ENCODE measurements at regions not wholly inside any gene's neighbourhood (a gene's known extent, or its start where the extent isn't known, plus 50 kb on each side); places are given as distances from the start of the nearest gene placed in this dataset.

DNA sequence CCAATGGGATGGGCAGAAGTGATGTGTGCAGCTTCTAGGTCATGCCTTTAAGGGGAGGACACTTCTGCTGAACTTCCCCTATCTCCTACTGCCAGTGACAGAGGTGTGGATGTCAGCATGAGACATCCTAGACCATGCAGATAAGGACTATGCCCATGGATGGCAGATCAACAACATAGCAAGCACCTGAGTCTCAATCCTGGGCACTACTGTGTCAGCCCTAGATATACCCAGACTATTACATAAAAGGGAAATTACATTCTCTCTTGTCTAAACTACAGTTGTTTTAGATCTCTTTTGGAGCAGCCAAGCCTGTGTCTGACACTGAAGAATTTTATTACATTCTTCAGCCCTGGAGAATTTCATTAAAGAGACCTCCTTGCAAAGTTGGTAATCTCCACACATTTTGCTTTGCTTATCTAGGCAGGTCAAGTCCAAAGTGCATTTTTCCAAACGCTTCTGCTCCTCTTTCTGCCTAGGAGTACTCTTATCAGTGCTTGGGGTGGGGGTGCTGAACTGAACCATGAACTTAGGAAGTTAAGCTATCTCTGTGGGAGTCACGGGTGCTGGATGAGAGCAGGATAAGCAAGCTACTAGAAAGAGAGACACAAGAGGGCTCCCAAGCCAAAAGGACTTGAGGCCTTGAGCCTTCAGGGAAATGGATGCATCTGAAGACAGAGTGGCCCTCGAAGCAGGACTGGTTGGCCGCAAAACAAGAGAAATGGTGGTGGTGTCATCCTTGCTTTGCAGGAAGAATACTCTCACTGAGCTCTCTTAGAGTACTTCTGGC is 95.2 kb upstream of the SPRED2 start:
- Histone ChIP-seq H3F3A (ENCODE audit: insufficient read depth, low read length) (no peaks in the 10 kb centered on the region), H3K4me2 (ENCODE audit: low read depth, low read length) (no peak overlapping the region), H3K36me3 (replicated peaks; ENCODE audit: insufficient read depth, low read length) (no peaks in the 10 kb centered on the region), H3K4me3 (ENCODE audit: low read length) (no peak overlapping the region), H3K9ac (ENCODE audit: low read length) (no peak overlapping the region), H3K27ac (ENCODE audit: low read length) (no peak overlapping the region), H3K27me3 (replicated peaks; ENCODE audit: insufficient read depth, low read length) (no peaks in the 10 kb centered on the region), H3K79me2 (ENCODE audit: low read length) (no peaks in the 10 kb centered on the region), H3K9me2 (replicated peaks; ENCODE audit: insufficient read depth, low read length) (no peaks in the 10 kb centered on the region), H4K20me1 (ENCODE audit: insufficient read depth, low read length) (no peaks in the 10 kb centered on the region), H3K4me1 (ENCODE audit: low read length) (no peaks in the 10 kb centered on the region), H2AFZ (ENCODE audit: low read length) (no peak overlapping the region), H3K9me3 (replicated peaks; ENCODE audit: insufficient read depth, low read length) (no peaks in the 10 kb centered on the region)
- DNase-seq, result no peak
- TF ChIP-seq EZH2phosphoT487 (IDR thresholded peaks at IDR 0.05; ENCODE audit: low read length), result no peak
- TF ChIP-seq, protein P1, sequence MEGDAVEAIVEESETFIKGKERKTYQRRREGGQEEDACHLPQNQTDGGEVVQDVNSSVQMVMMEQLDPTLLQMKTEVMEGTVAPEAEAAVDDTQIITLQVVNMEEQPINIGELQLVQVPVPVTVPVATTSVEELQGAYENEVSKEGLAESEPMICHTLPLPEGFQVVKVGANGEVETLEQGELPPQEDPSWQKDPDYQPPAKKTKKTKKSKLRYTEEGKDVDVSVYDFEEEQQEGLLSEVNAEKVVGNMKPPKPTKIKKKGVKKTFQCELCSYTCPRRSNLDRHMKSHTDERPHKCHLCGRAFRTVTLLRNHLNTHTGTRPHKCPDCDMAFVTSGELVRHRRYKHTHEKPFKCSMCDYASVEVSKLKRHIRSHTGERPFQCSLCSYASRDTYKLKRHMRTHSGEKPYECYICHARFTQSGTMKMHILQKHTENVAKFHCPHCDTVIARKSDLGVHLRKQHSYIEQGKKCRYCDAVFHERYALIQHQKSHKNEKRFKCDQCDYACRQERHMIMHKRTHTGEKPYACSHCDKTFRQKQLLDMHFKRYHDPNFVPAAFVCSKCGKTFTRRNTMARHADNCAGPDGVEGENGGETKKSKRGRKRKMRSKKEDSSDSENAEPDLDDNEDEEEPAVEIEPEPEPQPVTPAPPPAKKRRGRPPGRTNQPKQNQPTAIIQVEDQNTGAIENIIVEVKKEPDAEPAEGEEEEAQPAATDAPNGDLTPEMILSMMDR (IDR thresholded peaks at IDR 0.05; ENCODE audit: low read length), result no peak
- no peak for TF ChIP-seq EZH2 (optimal IDR thresholded peaks at IDR 0.05; ENCODE audit: low read depth, low read length)

DNA sequence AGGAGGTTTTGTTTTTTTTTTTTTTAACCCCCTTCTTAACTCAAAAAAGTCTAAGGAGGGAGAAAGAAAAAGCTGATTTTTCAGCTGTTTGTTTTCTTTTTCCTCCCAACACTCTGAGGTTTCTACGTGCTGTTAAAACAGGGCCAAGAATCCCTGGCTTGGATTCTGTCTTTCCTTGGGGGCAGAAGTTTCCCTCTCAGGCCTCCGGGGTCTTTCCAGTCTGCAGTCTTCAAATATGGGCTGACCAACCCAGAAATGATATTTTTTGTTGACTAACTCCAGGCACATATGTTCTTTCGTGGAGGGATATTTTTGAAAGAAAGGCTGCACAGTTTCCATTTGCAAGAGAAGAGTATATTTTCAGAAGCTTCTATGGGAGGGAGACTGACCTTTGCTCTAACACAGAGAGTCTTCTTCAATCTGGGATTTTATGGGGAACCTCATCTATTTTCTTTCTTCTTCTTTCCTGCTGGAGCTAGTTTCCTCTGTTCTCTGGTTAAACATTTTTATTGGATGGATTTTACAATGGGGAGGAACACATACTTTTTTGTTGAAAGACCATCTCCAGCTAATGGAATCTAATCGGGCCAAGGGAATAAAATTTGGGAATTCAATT is 93.3 kb upstream of the SPRED2 start:
- H3K9me3 ChIP-seq (replicated peaks; ENCODE audit: insufficient read depth, low read length), result no peaks in the 10 kb centered on the region
- no peak overlapping the region for H3K4me3 ChIP-seq (ENCODE audit: low read length)
- H3K36me3 ChIP-seq (replicated peaks; ENCODE audit: insufficient read depth, low read length), result no peaks in the 10 kb centered on the region
- H3F3A ChIP-seq (ENCODE audit: insufficient read depth, low read length), result no peaks in the 10 kb centered on the region
- no peak overlapping the region for H2AFZ ChIP-seq (ENCODE audit: low read length)
- no peak overlapping the region for H3K4me2 ChIP-seq (ENCODE audit: low read depth, low read length)
- no peak overlapping the region for H3K27ac ChIP-seq (ENCODE audit: low read length)
- DNase-seq, result no peak
- H3K9me2 ChIP-seq (replicated peaks; ENCODE audit: insufficient read depth, low read length), result no peaks in the 10 kb centered on the region
- no peaks in the 10 kb centered on the region for H3K4me1 ChIP-seq (ENCODE audit: low read length)
- no peak for TF ChIP-seq EZH2phosphoT487 (IDR thresholded peaks at IDR 0.05; ENCODE audit: low read length)
- TF ChIP-seq EZH2 (optimal IDR thresholded peaks at IDR 0.05; ENCODE audit: low read depth, low read length), result no peak
- no peaks in the 10 kb centered on the region for H3K79me2 ChIP-seq (ENCODE audit: low read length)
- no peaks in the 10 kb centered on the region for H4K20me1 ChIP-seq (ENCODE audit: insufficient read depth, low read length)
- no peak overlapping the region for H3K9ac ChIP-seq (ENCODE audit: low read length)
- H3K27me3 ChIP-seq (replicated peaks; ENCODE audit: insufficient read depth, low read length), result no peaks in the 10 kb centered on the region

DNA sequence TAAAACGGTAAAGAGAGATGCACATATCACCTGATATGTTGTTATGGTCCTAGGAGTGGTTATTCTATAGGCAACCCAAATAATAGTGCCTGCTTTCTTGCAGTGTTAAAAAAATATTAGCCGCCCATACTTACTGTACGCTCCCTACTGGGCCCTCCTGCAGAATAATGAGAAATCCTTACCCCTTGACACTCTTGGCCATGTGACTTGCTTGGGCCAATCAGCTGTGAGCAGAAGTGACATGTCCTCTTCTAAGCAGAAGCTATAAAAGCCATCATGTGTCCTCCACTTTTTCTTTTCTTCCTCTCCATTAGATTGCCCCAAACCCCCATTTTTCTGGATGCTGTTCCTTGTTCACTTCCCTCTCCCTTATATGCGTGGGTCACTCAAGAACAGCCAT is 90.5 kb upstream of the SPRED2 start:
- Histone ChIP-seq H3K27me3 (replicated peaks; ENCODE audit: insufficient read depth, low read length) (no peaks in the 10 kb centered on the region), H4K20me1 (ENCODE audit: insufficient read depth, low read length) (no peaks in the 10 kb centered on the region), H2AFZ (ENCODE audit: low read length) (no peak overlapping the region), H3K9me2 (replicated peaks; ENCODE audit: insufficient read depth, low read length) (no peaks in the 10 kb centered on the region), H3K36me3 (replicated peaks; ENCODE audit: insufficient read depth, low read length) (no peaks in the 10 kb centered on the region), H3K9me3 (replicated peaks; ENCODE audit: insufficient read depth, low read length) (no peaks in the 10 kb centered on the region), H3K4me2 (ENCODE audit: low read depth, low read length) (no peak overlapping the region), H3K4me3 (ENCODE audit: low read length) (no peak overlapping the region), H3F3A (ENCODE audit: insufficient read depth, low read length) (no peaks in the 10 kb centered on the region), H3K27ac (ENCODE audit: low read length) (no peak overlapping the region), H3K4me1 (ENCODE audit: low read length) (no peaks in the 10 kb centered on the region), H3K79me2 (ENCODE audit: low read length) (no peaks in the 10 kb centered on the region), H3K9ac (ENCODE audit: low read length) (no peak overlapping the region)
- DNase-seq, result no peak
- no peak for TF ChIP-seq EZH2phosphoT487 (IDR thresholded peaks at IDR 0.05; ENCODE audit: low read length)

DNA sequence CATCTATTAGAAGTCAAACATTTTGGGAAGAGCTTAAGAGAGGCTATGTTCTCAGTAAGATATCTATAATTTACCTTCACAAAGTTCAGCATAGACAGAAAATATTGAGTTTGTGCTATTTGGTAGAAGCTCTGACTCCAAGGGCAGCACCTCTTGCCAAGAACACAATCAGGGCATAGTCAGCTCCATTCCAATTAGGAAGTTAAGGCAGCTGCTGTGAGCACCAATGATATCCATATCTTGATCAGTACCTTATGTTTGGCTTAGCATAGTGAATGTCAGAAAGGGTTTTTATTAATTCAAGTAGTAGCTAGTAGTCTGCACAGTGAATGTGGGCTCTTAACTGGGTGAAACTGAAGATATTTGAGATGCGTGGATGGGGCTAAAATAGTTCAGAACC is 86.4 kb upstream of the SPRED2 start:
- no peak for DNase-seq
- Histone ChIP-seq H3K27ac (ENCODE audit: low read length) (no peak overlapping the region), H4K20me1 (ENCODE audit: insufficient read depth, low read length) (no peaks in the 10 kb centered on the region), H3K27me3 (replicated peaks; ENCODE audit: insufficient read depth, low read length) (no peaks in the 10 kb centered on the region), H3K4me1 (ENCODE audit: low read length) (no peaks in the 10 kb centered on the region), H3F3A (ENCODE audit: insufficient read depth, low read length) (no peaks in the 10 kb centered on the region), H3K9ac (ENCODE audit: low read length) (no peak overlapping the region), H3K9me3 (replicated peaks; ENCODE audit: insufficient read depth, low read length) (no peaks in the 10 kb centered on the region), H3K4me3 (ENCODE audit: low read length) (no peak overlapping the region), H2AFZ (ENCODE audit: low read length) (no peak overlapping the region), H3K4me2 (ENCODE audit: low read depth, low read length) (no peak overlapping the region), H3K36me3 (replicated peaks; ENCODE audit: insufficient read depth, low read length) (no peaks in the 10 kb centered on the region), H3K9me2 (replicated peaks; ENCODE audit: insufficient read depth, low read length) (no peaks in the 10 kb centered on the region), H3K79me2 (ENCODE audit: low read length) (no peaks in the 10 kb centered on the region)
- TF ChIP-seq EZH2 (optimal IDR thresholded peaks at IDR 0.05; ENCODE audit: low read depth, low read length), result no peak
- no peak for TF ChIP-seq EZH2phosphoT487 (IDR thresholded peaks at IDR 0.05; ENCODE audit: low read length)
- TF ChIP-seq, protein P1 (IDR thresholded peaks at IDR 0.05; ENCODE audit: low read length), result no peak
